ENCODE measurements at regions not wholly inside any gene's neighbourhood (a gene's known extent, or its start where the extent isn't known, plus 50 kb on each side); places are given as distances from the start of the nearest gene placed in this dataset.

GRCh38 chr2:195495966-195496365 is 161.1 kb upstream of the SLC39A10 start:
- TF ChIP-seq EZH2phosphoT487 (IDR thresholded peaks at IDR 0.05; ENCODE audit: low read depth, severe bottlenecking, unreplicated experiment) (no peak), CTCF (IDR thresholded peaks at IDR 0.05; ENCODE audit: poor library complexity) (no peak), EZH2 (IDR thresholded peaks at IDR 0.05; ENCODE audit: borderline replicate concordance) (no peak)

Data from hepatocyte (in vitro differentiated cells).